ENCODE measurements at regions not wholly inside any gene's neighbourhood (a gene's known extent, or its start where the extent isn't known, plus 50 kb on each side); places are given as distances from the start of the nearest gene placed in this dataset.

GRCh38 chr7:41103331-41103730, 599.6 kb downstream of the INHBA start:
- DNase-seq (ENCODE audit: low read depth): no peak
- no peak for TF ChIP-seq CTCF (IDR thresholded peaks at IDR 0.05; ENCODE audit: control insufficient read depth, insufficient read depth, low read depth, low read length, missing control alignments)
- H3K4me3 ChIP-seq (ENCODE audit: control insufficient read depth, low read depth, low read length): no peak overlapping the region

GRCh38 chr7:41098846-41099245, 604.0 kb downstream of the INHBA start:
- H3K4me3 ChIP-seq (ENCODE audit: control insufficient read depth, low read depth, low read length): no peak overlapping the region
- DNase-seq (ENCODE audit: low read depth): no peak
- no peak for TF ChIP-seq CTCF (IDR thresholded peaks at IDR 0.05; ENCODE audit: control insufficient read depth, insufficient read depth, low read depth, low read length, missing control alignments)

GRCh38 chr7:41098402-41098801, 604.5 kb downstream of the INHBA start:
- no peak for DNase-seq (ENCODE audit: low read depth)
- no peak for TF ChIP-seq CTCF (IDR thresholded peaks at IDR 0.05; ENCODE audit: control insufficient read depth, insufficient read depth, low read depth, low read length, missing control alignments)
- H3K4me3 ChIP-seq (ENCODE audit: control insufficient read depth, low read depth, low read length): no peak overlapping the region

- H3K4me3 ChIP-seq (ENCODE audit: control insufficient read depth, low read depth, low read length): no peak overlapping the region; the same call in 1 of the 2 replicates
- no peak for TF ChIP-seq CTCF (IDR thresholded peaks at IDR 0.05; ENCODE audit: control insufficient read depth, insufficient read depth, low read depth, low read length, missing control alignments)
- DNase-seq (ENCODE audit: low read depth): peak; percentile 71
These were observed 605.4 kb downstream of the INHBA start for GRCh38 chr7:41097501-41097900.

GRCh38 chr7:41096917-41097316, 606.0 kb downstream of the INHBA start:
- peak; percentile 96 for DNase-seq (ENCODE audit: low read depth)
- no peak overlapping the region for H3K4me3 ChIP-seq (ENCODE audit: control insufficient read depth, low read depth, low read length)
- TF ChIP-seq CTCF (IDR thresholded peaks at IDR 0.05; ENCODE audit: control insufficient read depth, insufficient read depth, low read depth, low read length, missing control alignments): no peak

- DNase-seq (ENCODE audit: low read depth): no peak
- no peak for TF ChIP-seq CTCF (IDR thresholded peaks at IDR 0.05; ENCODE audit: control insufficient read depth, insufficient read depth, low read depth, low read length, missing control alignments)
- H3K4me3 ChIP-seq (ENCODE audit: control insufficient read depth, low read depth, low read length): no peak overlapping the region
These were observed 609.7 kb downstream of the INHBA start for GRCh38 chr7:41093141-41093540.

- no peak for TF ChIP-seq CTCF (IDR thresholded peaks at IDR 0.05; ENCODE audit: control insufficient read depth, insufficient read depth, low read depth, low read length, missing control alignments)
- DNase-seq (ENCODE audit: low read depth): no peak
- no peak overlapping the region for H3K4me3 ChIP-seq (ENCODE audit: control insufficient read depth, low read depth, low read length)
These were observed 617.6 kb downstream of the INHBA start for GRCh38 chr7:41085244-41085643.

Data from AG09309 (cell line).